ENCODE measurements at regions not wholly inside any gene's neighbourhood (a gene's known extent, or its start where the extent isn't known, plus 50 kb on each side); places are given as distances from the start of the nearest gene placed in this dataset.

DNA sequence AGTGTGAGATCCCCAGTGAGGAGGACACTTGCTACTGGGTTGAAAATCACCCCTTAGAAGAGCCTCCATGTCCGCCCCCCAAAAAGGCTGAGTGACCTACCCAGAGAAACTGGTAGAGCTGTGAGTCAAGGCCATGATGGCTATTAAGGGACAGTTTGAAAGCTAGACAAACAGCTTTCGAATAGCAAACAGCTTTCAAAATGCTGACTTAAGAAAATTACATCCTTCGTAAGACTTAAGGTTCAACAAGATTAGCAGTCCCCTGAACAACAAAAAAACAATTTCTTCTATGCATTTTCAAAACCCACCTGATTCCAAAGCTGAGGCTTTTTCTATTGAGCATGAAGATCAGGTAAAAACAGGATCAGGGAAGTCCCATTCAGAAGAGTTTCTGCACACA, 269.7 kb upstream of the SOX2 start:
- Histone ChIP-seq H3K4me1 (ENCODE audit: low read depth) (no peaks in the 10 kb centered on the region), H3K27me3 (no peaks in the 10 kb centered on the region), H3K27ac (no peak overlapping the region), H3K9me3 (ENCODE audit: low read depth) (no peaks in the 10 kb centered on the region), H3K4me3 (no peak overlapping the region), H3K36me3 (no peaks in the 10 kb centered on the region)
- no peak for DNase-seq (ENCODE audit: low read depth in 1 of 2, low spot score in 1 of 2)
- TF ChIP-seq, protein P1, sequence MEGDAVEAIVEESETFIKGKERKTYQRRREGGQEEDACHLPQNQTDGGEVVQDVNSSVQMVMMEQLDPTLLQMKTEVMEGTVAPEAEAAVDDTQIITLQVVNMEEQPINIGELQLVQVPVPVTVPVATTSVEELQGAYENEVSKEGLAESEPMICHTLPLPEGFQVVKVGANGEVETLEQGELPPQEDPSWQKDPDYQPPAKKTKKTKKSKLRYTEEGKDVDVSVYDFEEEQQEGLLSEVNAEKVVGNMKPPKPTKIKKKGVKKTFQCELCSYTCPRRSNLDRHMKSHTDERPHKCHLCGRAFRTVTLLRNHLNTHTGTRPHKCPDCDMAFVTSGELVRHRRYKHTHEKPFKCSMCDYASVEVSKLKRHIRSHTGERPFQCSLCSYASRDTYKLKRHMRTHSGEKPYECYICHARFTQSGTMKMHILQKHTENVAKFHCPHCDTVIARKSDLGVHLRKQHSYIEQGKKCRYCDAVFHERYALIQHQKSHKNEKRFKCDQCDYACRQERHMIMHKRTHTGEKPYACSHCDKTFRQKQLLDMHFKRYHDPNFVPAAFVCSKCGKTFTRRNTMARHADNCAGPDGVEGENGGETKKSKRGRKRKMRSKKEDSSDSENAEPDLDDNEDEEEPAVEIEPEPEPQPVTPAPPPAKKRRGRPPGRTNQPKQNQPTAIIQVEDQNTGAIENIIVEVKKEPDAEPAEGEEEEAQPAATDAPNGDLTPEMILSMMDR (IDR thresholded peaks at IDR 0.05; ENCODE audit: low read depth, low read length), result no peak

DNA sequence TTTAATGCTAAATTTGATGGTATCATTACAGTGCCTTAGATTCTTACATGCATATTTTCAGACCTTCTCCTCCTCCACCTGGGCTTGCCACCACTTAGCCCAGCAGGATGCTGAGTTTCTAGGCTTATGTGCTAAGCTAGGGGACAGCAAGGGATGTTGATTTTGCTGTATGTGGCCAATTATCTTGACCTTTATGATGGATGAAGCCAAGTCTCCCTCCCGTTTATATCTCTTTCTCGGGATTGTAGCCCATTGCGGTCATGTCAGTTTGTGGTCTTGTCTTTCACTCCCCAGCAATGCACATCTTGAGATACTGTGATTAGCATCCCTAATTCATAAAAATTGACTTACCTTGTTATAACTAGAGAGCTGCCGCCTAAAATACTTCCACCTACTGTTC, 278.7 kb upstream of the SOX2 start:
- no peak overlapping the region for H3K4me3 ChIP-seq
- no peak for DNase-seq (ENCODE audit: low read depth in 1 of 2, low spot score in 1 of 2)
- H3K27ac ChIP-seq, result no peak overlapping the region
- H3K9me3 ChIP-seq (ENCODE audit: low read depth), result no peaks in the 10 kb centered on the region
- TF ChIP-seq, protein P1 (IDR thresholded peaks at IDR 0.05; ENCODE audit: low read depth, low read length), result no peak
- no peaks in the 10 kb centered on the region for H3K4me1 ChIP-seq (ENCODE audit: low read depth)
- H3K27me3 ChIP-seq, result no peaks in the 10 kb centered on the region
- H3K36me3 ChIP-seq, result no peaks in the 10 kb centered on the region

DNA sequence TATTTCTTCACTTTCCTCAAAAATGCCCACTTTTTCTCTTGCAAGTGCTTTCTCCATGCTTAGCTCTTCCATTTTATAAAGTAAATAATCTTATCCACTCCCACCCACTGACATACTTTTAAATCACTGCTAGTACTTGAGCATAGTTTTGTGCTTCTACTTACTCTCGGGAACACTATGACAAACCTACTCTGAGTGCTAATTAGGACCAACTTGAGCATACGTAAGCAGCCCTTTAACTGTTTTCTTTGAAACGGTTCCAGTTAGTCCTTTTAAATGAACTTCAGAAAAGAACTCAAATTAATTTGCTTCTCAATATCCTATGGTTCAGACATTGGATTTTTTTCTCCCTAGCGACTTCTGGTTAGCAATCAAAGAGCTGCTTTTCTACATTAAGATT, 280.0 kb upstream of the SOX2 start:
- TF ChIP-seq, protein P1 (IDR thresholded peaks at IDR 0.05; ENCODE audit: low read depth, low read length), result no peak
- H3K4me1 ChIP-seq (ENCODE audit: low read depth), result no peaks in the 10 kb centered on the region
- no peaks in the 10 kb centered on the region for H3K27me3 ChIP-seq
- no peak overlapping the region for H3K4me3 ChIP-seq
- no peaks in the 10 kb centered on the region for H3K9me3 ChIP-seq (ENCODE audit: low read depth)
- no peaks in the 10 kb centered on the region for H3K36me3 ChIP-seq
- no peak overlapping the region for H3K27ac ChIP-seq
- DNase-seq (ENCODE audit: low read depth in 1 of 2, low spot score in 1 of 2), result no peak

DNA sequence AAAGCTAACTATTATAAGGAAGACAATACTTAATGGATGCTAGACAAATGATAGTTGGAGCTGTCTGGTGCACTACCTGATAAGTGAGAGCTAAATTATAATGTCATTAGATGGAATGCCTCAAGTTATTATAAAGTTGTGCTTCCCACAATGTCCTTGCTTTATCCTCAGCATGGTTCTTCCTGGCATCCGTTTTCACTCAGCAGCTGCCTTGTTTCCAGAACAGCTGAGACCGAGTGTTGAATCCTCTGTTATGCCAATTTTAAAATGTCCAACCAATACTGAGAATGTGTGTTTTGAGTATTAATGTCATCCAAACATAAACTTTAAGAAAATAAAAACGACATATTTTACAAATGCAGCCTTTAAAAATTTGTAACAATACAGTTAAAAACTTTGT, 286.7 kb upstream of the SOX2 start:
- DNase-seq (ENCODE audit: low read depth in 1 of 2, low spot score in 1 of 2), result no peak
- Histone ChIP-seq H3K4me1 (ENCODE audit: low read depth) (no peaks in the 10 kb centered on the region), H3K4me3 (no peak overlapping the region), H3K36me3 (no peaks in the 10 kb centered on the region), H3K27me3 (no peaks in the 10 kb centered on the region), H3K9me3 (ENCODE audit: low read depth) (no peaks in the 10 kb centered on the region), H3K27ac (no peak overlapping the region)
- TF ChIP-seq, protein P1 (IDR thresholded peaks at IDR 0.05; ENCODE audit: low read depth, low read length), result no peak

DNA sequence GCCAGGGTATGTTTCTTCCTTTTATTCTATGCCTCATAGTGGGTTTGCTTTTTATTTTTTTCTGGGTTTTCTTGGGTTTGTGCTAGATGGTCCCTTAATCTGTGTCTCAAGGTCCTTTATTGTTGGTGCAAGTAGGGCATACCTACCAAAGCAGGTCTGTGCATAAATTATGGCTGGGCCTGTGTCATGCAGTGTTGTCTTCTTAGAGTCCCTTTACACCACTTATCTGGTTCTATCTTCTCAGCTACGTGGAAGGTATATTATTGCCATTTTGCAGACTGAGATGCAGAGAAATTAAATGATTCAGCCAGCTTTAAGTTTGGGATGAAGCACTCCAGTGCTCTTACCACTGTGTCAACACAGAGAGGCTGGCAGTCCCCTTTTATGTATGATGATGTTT, 293.5 kb upstream of the SOX2 start:
- TF ChIP-seq, protein P1 (IDR thresholded peaks at IDR 0.05; ENCODE audit: low read depth, low read length), result no peak
- Histone ChIP-seq H3K27me3 (no peaks in the 10 kb centered on the region), H3K4me3 (no peak overlapping the region), H3K4me1 (ENCODE audit: low read depth) (no peaks in the 10 kb centered on the region), H3K36me3 (no peaks in the 10 kb centered on the region), H3K9me3 (ENCODE audit: low read depth) (no peaks in the 10 kb centered on the region), H3K27ac (no peak overlapping the region)
- no peak for DNase-seq (ENCODE audit: low read depth in 1 of 2, low spot score in 1 of 2)

DNA sequence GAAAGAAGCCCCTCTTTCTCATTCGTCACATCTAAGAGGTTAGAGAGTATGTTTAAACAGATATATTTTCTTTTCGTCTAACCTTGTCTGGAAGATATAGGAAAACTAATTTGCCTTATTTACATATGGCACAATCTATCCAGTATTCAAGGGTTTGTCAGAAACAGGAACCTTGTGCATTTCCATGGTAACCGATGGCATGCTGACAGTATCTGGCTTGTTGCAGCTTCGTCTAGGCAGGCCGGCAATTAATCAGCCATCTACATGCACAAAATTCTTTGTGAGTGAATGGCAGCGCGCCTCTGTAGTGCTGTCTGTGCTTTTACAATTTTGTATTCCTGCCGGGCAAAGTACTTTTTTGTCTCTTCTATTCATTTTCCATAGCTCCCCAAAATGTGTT, 294.0 kb upstream of the SOX2 start:
- Histone ChIP-seq H3K27ac (no peak overlapping the region), H3K36me3 (no peaks in the 10 kb centered on the region), H3K9me3 (ENCODE audit: low read depth) (no peaks in the 10 kb centered on the region), H3K4me3 (no peak overlapping the region), H3K4me1 (ENCODE audit: low read depth) (no peaks in the 10 kb centered on the region), H3K27me3 (no peaks in the 10 kb centered on the region)
- TF ChIP-seq, protein P1 (IDR thresholded peaks at IDR 0.05; ENCODE audit: low read depth, low read length), result no peak
- DNase-seq (ENCODE audit: low read depth in 1 of 2, low spot score in 1 of 2), result no peak

Data from cardiac muscle cell (in vitro differentiated cells and primary cell).